Inflammatory macrophage treated with lipopolysaccharide for 1 hour (primary cell): ENCODE measurements at regions not wholly inside any gene's neighbourhood (a gene's known extent, or its start where the extent isn't known, plus 50 kb on each side); places are given as distances from the start of the nearest gene placed in this dataset.
A peak's percentile ranks its signal among the peaks of the same experiment; 100 is the strongest.
"Not testable (repeated sequence)": the region's sequence is repeated elsewhere in the genome, so short reads cannot be mapped to it uniquely, and the experiment has no call there.

Experiments used
- DNase-seq, 2 donors: peaks; one replicate each; pipeline ENCODE4 v3.0.0-alpha.2; 2020 to 2022

- not testable (repeated sequence) for DNase-seq
These were observed 85.1 kb upstream of the FBXO28 start for GRCh38 chr1:224028802-224029201.

GRCh38 chr1:224023122-224023521 lies 90.8 kb upstream of the FBXO28 start:
- not testable (repeated sequence) for DNase-seq

GRCh38 chr1:224022249-224022970 lies 91.5 kb upstream of the FBXO28 start:
- not testable (repeated sequence) for DNase-seq

- DNase-seq = not testable (repeated sequence)
These were observed 94.0 kb upstream of the FBXO28 start for GRCh38 chr1:224019866-224020265.

GRCh38 chr1:224015782-224016181 lies 98.1 kb upstream of the FBXO28 start:
- not testable (repeated sequence) for DNase-seq

- no peak for DNase-seq
These were observed 99.6 kb upstream of the FBXO28 start for GRCh38 chr1:224014330-224014649.

GRCh38 chr1:224013626-224014329 lies 100.1 kb upstream of the FBXO28 start:
- not testable (repeated sequence) for DNase-seq

- not testable (repeated sequence) for DNase-seq
These were observed 101.0 kb upstream of the FBXO28 start for GRCh38 chr1:224012807-224013434.

GRCh38 chr1:224012162-224012561 lies 101.7 kb upstream of the FBXO28 start:
- not testable (repeated sequence) for DNase-seq

GRCh38 chr1:224011751-224012150 lies 102.2 kb upstream of the FBXO28 start:
- not testable (repeated sequence) for DNase-seq

GRCh38 chr1:224011153-224011552 lies 102.8 kb upstream of the FBXO28 start:
- not testable (repeated sequence) for DNase-seq

GRCh38 chr1:224005973-224006372 lies 107.9 kb upstream of the FBXO28 start:
- not testable (repeated sequence) for DNase-seq

GRCh38 chr1:224004552-224005315 lies 109.2 kb upstream of the FBXO28 start:
- peak; percentile 5 to 44 for DNase-seq

GRCh38 chr1:224003896-224004295 lies 110.0 kb upstream of the FBXO28 start:
- DNase-seq = not testable (repeated sequence)

- not testable (repeated sequence) for DNase-seq
These were observed 112.2 kb upstream of the FBXO28 start for GRCh38 chr1:224001757-224002156.

GRCh38 chr1:223999761-224000160 lies 114.2 kb upstream of the FBXO28 start:
- not testable (repeated sequence) for DNase-seq

- DNase-seq = peak; percentile 36 to 39
These were observed 115.0 kb upstream of the FBXO28 start for GRCh38 chr1:223998676-223999455.

GRCh38 chr1:223996376-223996775 lies 117.5 kb upstream of the FBXO28 start:
- not testable (repeated sequence) for DNase-seq

- peak; percentile 99 for DNase-seq
These were observed 121.3 kb upstream of the FBXO28 start for GRCh38 chr1:223992456-223993246.

GRCh38 chr1:223991297-223991857 lies 122.5 kb upstream of the FBXO28 start:
- not testable (repeated sequence) for DNase-seq

- peak in 1 of 2 donors; percentile 0 for DNase-seq
These were observed 116.2 kb upstream of the TP53BP2 start for GRCh38 chr1:223961985-223962384.
